Duodenal mucosa (tissue), 2 donors: ENCODE measurements at regions not wholly inside any gene's neighbourhood (a gene's known extent, or its start where the extent isn't known, plus 50 kb on each side); places are given as distances from the start of the nearest gene placed in this dataset.

Source experiments
- H3K27ac ChIP-seq: one replicate; pipeline ENCODE4 v1.7.0; 2013; ENCODE audit warnings: low read depth, low read length
- H3K27me3 ChIP-seq, 2 donors: one replicate each; pipeline ENCODE4 v1.7.0; 2013; ENCODE audit warnings: low read length in 2 of 2, control low read depth in 1 of 2; ENCODE audit not compliant: insufficient read depth in 2 of 2, control insufficient read depth in 1 of 2
- H3K36me3 ChIP-seq, 2 donors: one replicate each; pipeline ENCODE4 v1.7.0; 2013; ENCODE audit warnings: low read length in 2 of 2, control low read depth in 1 of 2; ENCODE audit not compliant: insufficient read depth in 2 of 2, control insufficient read depth in 1 of 2
- H3K4me1 ChIP-seq, 2 donors: one replicate each; pipeline ENCODE4 v1.7.0; 2013; ENCODE audit warnings: low read length in 2 of 2, control low read depth in 1 of 2; ENCODE audit not compliant: insufficient read depth in 2 of 2, control insufficient read depth in 1 of 2
- H3K4me3 ChIP-seq, 2 donors: one replicate each; pipeline ENCODE4 v1.7.0; 2013; ENCODE audit warnings: low read length in 2 of 2, low read depth in 1 of 2
- H3K9ac ChIP-seq, 2 donors: one replicate each; pipeline ENCODE4 v1.7.0; 2013; ENCODE audit warnings: low read length in 2 of 2, low read depth in 1 of 2
- H3K9me3 ChIP-seq, 2 donors: one replicate each; pipeline ENCODE4 v1.7.0; 2013; ENCODE audit warnings: low read length in 2 of 2, control low read depth in 1 of 2; ENCODE audit not compliant: control insufficient read depth in 1 of 2

DNA sequence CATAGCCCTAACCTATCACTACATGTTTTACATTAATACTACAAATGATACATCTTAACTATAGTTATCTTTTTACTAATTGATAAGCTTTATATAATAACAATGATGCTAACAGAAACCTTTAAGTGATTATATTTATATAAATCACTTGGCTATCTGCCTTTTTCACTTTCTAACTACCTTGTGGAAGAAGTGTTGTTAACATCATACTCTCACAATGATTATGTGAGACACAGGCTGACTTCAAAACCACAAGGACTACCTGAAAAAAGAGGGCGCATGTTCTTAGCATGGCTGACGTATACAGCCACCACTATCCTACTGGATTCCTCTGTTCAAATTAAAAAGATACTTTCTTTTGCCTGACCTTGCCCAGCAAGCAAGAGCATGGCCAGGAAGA lies 135.3 kb upstream of the SOX5 start:
- H3K9me3 ChIP-seq = no peaks in the 10 kb centered on the region
- no peaks in the 10 kb centered on the region for H3K27me3 ChIP-seq
- H3K4me3 ChIP-seq = no peak overlapping the region
- H3K36me3 ChIP-seq = no peaks in the 10 kb centered on the region
- H3K9ac ChIP-seq = no peak overlapping the region
- H3K27ac ChIP-seq = no peak overlapping the region
- no peaks in the 10 kb centered on the region for H3K4me1 ChIP-seq

DNA sequence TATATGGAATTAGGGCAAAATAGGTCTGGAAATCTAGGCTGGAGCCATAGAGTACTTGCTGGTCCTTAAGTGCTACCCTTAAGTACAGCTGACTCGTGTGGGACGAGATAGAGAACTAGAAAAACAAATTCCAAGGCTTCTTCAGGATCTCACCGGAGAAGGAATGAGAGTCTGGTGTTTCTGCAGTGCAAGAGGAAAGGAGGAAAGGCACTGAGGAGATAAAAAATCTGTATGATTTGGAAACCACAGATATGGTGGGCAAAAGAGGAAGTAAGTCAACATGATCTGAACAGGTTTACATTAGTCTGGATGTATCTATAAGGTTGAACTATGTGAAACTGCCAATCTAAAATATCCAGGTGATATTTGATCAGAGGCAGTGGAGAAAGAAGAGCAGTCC lies 134.4 kb upstream of the SOX5 start:
- H3K27ac ChIP-seq = no peak overlapping the region
- no peaks in the 10 kb centered on the region for H3K36me3 ChIP-seq
- no peaks in the 10 kb centered on the region for H3K27me3 ChIP-seq
- H3K9ac ChIP-seq = no peak overlapping the region
- no peak overlapping the region for H3K4me3 ChIP-seq
- H3K4me1 ChIP-seq = no peaks in the 10 kb centered on the region
- no peaks in the 10 kb centered on the region for H3K9me3 ChIP-seq

DNA sequence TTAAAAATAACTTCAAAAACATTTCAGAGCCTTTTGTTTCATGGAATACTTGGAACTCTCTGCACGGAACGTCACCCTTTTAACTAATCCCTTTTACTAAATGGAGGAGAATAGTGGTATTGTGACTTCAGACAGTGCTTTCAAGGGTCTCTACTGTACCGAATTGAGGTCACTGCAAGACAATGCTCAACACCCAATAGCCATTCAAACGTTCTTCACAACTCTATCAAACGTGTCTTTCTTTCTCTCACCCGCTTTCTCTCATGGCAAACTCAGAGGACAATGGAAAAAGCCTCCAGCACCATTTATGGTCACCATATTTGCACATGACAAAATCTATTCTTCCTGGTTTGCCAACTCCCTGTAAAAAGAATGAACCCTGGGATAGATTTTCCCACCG lies 132.1 kb upstream of the SOX5 start:
- Histone ChIP-seq H3K27ac (no peak overlapping the region), H3K9ac (no peak overlapping the region), H3K9me3 (no peaks in the 10 kb centered on the region), H3K36me3 (no peaks in the 10 kb centered on the region), H3K4me1 (no peaks in the 10 kb centered on the region), H3K27me3 (no peaks in the 10 kb centered on the region), H3K4me3 (no peak overlapping the region)

DNA sequence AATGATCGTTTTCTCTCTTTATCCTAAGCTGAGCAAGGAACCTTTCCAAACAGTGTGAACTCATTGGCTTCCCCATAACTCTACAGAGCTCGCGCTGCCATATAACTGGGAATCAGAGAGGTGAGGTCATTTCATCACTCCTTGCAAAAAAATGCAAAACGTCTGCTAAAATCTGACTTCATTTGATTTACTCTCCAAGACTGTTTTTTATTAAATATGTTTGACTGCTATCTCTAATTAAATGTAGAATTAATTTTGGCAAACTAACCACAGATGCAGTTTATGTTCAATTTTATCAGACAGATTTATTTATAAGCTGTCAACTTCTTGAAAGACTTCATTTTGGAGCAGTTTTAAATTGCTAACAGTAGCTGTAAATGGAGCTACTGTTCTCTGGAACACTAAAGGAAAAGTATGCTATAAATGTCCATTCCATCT lies 131.6 kb upstream of the SOX5 start:
- H3K4me1 ChIP-seq = no peaks in the 10 kb centered on the region
- H3K9me3 ChIP-seq = no peaks in the 10 kb centered on the region
- no peak overlapping the region for H3K27ac ChIP-seq
- H3K9ac ChIP-seq = no peak overlapping the region
- no peaks in the 10 kb centered on the region for H3K36me3 ChIP-seq
- no peak overlapping the region for H3K4me3 ChIP-seq
- no peaks in the 10 kb centered on the region for H3K27me3 ChIP-seq

DNA sequence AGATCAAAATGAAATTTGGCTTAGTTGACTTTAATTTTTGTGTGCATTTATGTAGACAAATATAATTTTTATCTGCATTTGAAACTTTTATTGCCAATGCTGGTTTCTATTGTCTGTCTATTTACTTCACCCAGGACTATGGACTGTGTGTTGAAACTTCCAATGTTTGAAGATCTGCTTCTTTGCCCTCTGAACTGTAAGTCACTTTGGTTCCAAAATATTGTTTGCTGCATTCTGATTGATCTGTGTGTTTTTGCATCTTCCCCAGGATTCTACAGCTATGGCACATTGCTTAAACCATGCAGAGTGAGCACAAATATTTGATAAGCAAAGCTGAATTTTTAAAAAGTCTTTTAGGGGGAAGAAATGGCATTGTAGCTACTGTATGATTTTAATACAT lies 131.0 kb upstream of the SOX5 start:
- H3K4me3 ChIP-seq = no peak overlapping the region
- no peaks in the 10 kb centered on the region for H3K4me1 ChIP-seq
- no peaks in the 10 kb centered on the region for H3K9me3 ChIP-seq
- H3K27ac ChIP-seq = no peak overlapping the region
- H3K27me3 ChIP-seq = no peaks in the 10 kb centered on the region
- H3K36me3 ChIP-seq = no peaks in the 10 kb centered on the region
- H3K9ac ChIP-seq = no peak overlapping the region

DNA sequence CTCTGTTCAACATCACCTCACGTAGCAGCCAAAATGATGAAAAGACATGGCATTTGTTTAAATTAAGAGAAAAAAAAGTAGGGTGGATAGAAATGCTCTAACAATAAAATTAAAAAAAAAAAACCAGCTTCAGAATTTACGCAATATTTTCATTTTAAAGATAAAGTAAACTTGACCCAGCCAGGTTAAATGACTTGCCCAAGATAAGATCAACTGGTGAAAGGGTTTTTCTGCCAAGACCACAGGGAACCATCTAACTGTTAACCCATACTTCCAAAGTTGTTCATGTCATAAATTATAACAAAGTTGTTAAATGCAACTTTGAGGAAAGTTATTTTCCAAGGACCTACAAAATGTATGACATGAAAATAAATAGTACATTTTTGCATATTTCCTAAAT lies 129.6 kb upstream of the SOX5 start:
- no peaks in the 10 kb centered on the region for H3K36me3 ChIP-seq
- no peak overlapping the region for H3K4me3 ChIP-seq
- no peaks in the 10 kb centered on the region for H3K9me3 ChIP-seq
- H3K27ac ChIP-seq = no peak overlapping the region
- H3K9ac ChIP-seq = no peak overlapping the region
- H3K4me1 ChIP-seq = no peaks in the 10 kb centered on the region
- H3K27me3 ChIP-seq = no peaks in the 10 kb centered on the region

DNA sequence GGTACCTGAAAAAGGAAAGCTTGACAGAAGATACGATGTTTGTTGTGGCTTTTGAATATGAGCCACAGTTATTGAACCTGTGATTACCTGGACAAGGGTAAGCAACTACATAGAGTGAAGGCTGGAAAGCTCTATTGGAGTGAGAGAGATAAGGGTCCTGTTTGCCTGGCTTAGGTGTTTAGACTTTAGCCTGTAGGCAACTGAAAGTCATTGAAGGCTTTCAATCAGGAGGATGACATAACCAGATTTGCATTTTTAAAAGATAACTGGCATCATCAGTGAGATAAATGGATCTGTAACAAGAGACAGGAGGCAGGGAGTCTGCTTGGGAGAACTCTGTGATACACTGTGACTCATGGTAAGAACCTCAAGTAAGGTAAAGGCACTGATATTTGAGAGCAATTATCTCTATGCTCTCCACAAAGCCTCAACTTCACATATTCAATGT lies 128.9 kb upstream of the SOX5 start:
- H3K36me3 ChIP-seq = no peaks in the 10 kb centered on the region
- H3K27ac ChIP-seq = no peak overlapping the region
- no peak overlapping the region for H3K4me3 ChIP-seq
- H3K4me1 ChIP-seq = no peaks in the 10 kb centered on the region
- H3K27me3 ChIP-seq = no peaks in the 10 kb centered on the region
- H3K9me3 ChIP-seq = no peaks in the 10 kb centered on the region
- no peak overlapping the region for H3K9ac ChIP-seq

DNA sequence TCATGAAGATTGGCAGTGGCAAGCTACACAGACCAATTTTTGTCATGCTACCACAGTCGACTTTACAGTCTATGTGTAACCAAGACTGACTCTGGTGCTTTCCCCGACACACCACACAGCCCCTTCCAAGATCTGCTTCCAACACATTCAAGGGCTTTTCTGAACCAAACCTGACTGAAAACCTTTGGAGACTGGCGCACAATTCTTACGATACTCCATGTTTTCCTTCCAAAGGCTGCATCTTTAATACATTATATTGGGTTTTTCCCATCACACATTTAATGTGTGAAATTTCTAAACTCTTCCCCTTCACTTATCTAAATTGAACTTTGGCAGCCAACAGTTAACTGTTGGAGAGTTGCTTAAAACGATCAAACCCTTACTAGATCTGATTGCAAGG lies 127.7 kb upstream of the SOX5 start:
- H3K36me3 ChIP-seq = no peaks in the 10 kb centered on the region

DNA sequence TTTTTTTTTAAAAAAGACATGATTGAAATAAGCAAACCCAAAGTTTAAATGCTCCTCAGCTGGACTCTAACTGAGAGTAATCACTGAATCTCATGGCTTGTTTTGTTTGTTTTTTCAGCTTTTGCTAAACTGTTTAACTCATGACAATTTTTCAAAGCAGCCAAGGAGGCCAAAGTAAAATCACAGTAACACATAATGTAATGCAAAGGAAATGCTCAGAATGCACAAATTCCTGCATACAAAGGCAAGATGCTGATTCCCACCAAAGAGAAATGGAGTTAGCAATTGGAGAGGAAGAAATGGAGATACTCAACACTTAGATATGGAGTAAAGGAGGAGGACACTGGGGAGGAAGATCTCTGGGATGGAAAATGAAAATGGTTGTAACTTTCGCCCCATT lies 126.2 kb upstream of the SOX5 start:
- Histone ChIP-seq H3K4me3 (no peak overlapping the region), H3K27me3 (no peaks in the 10 kb centered on the region)

More for the DNA sequence above, 127.7 kb upstream of the SOX5 start:
- H3K27ac ChIP-seq = no peak overlapping the region
- H3K9ac ChIP-seq = no peak overlapping the region
- H3K4me1 ChIP-seq = no peaks in the 10 kb centered on the region
- H3K4me3 ChIP-seq = no peak overlapping the region
- no peaks in the 10 kb centered on the region for H3K9me3 ChIP-seq
- no peaks in the 10 kb centered on the region for H3K27me3 ChIP-seq

DNA sequence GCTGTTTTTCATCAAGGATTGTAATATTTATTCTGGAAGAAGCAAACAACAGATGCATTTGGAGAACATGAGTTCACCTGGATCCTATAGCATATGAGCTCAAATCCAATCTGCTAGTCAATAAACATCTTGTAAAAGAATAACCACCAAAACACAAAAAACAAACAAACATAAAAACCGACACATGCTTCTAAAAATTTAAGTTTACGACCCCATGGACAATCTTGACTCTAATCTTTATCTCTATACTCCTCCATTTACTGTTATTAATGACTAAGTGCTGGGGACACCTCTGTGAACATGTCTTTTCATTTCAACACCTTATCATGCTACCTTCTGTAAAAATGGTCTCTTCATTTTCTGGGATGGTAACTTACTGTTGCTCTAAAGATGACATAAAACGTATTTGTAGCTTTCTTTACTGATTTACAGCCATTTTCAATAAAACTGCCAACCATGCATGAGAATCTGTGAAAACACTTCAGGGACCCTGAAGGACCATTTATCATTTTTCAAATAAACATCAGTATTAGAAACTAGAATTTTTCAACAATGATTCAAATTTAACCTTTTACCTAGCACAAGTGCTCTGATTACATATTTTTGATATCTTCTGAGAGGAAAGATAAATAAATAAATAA lies 123.8 kb upstream of the SOX5 start:
- no peaks in the 10 kb centered on the region for H3K27me3 ChIP-seq

More for the DNA sequence above, 126.2 kb upstream of the SOX5 start:
- no peak overlapping the region for H3K27ac ChIP-seq
- H3K9ac ChIP-seq = no peak overlapping the region
- no peaks in the 10 kb centered on the region for H3K9me3 ChIP-seq
- H3K4me1 ChIP-seq = no peaks in the 10 kb centered on the region
- H3K36me3 ChIP-seq = no peaks in the 10 kb centered on the region

DNA sequence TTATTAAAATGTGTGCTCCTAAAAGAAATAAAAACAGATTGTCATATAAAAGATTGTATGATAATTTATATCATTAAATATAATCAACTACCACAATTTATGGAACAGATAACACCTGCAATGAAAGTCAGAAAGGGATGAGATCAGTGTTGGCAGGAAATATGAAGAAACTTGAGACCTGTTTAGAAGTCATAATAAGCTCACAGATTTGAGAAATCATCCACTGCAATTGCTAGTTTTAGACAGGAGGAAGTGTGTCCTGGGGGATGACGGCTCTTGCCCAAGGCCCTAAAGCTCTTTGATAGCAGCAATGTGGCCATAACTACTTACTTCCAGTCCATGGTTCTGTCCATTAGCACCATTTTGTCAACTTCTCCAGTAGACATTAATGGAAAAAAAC lies 122.8 kb upstream of the SOX5 start:
- H3K9ac ChIP-seq = no peak overlapping the region
- no peak overlapping the region for H3K4me3 ChIP-seq
- H3K9me3 ChIP-seq = no peaks in the 10 kb centered on the region
- H3K36me3 ChIP-seq = no peaks in the 10 kb centered on the region
- no peaks in the 10 kb centered on the region for H3K4me1 ChIP-seq
- no peak overlapping the region for H3K27ac ChIP-seq
- no peaks in the 10 kb centered on the region for H3K27me3 ChIP-seq

More for the DNA sequence above, 123.8 kb upstream of the SOX5 start:
- no peak overlapping the region for H3K9ac ChIP-seq
- H3K27ac ChIP-seq = no peak overlapping the region
- no peaks in the 10 kb centered on the region for H3K9me3 ChIP-seq
- no peaks in the 10 kb centered on the region for H3K4me1 ChIP-seq
- no peaks in the 10 kb centered on the region for H3K36me3 ChIP-seq
- no peak overlapping the region for H3K4me3 ChIP-seq
